Aorta (tissue), 5 donors: ENCODE measurements at regions not wholly inside any gene's neighbourhood (a gene's known extent, or its start where the extent isn't known, plus 50 kb on each side); places are given as distances from the start of the nearest gene placed in this dataset.

ENCODE experiments used
- ATAC-seq: fragments of 200-7000 bp; cut with Tn5 transposase; one replicate; pipeline ENCODE4 v1.9.1; 2022; ENCODE audit warnings: moderate library complexity; ENCODE audit not compliant: low FRiP score
- DNase-seq, 2 donors: peaks; one replicate each; pipeline ENCODE4 v3.0.0-alpha.2; 2020
- H3K27ac ChIP-seq, 2 donors: one replicate each; pipeline ENCODE4 v1.5.1; 2013; ENCODE audit warnings: low read length in 2 of 2, mild to moderate bottlenecking in 2 of 2, moderate library complexity in 2 of 2, control low read depth in 1 of 2, inconsistent platforms in 1 of 2, low read depth in 1 of 2
- H3K27me3 ChIP-seq, 2 donors: one replicate each; pipeline ENCODE4 v1.6.1; 2013; ENCODE audit warnings: control low read depth in 1 of 2, low read length in 1 of 2, mild to moderate bottlenecking in 1 of 2, moderate library complexity in 1 of 2; ENCODE audit not compliant: insufficient read depth in 2 of 2, control insufficient read depth in 1 of 2
- H3K36me3 ChIP-seq, 2 donors: one replicate each; pipeline ENCODE4 v1.6.1; 2013; ENCODE audit warnings: control low read depth in 1 of 2, low read length in 1 of 2, mild to moderate bottlenecking in 1 of 2; ENCODE audit not compliant: insufficient read depth in 2 of 2, control insufficient read depth in 1 of 2
- H3K4me1 ChIP-seq, 2 donors: one replicate each; pipeline ENCODE4 v1.6.1; 2013; ENCODE audit warnings: low read length in 2 of 2, control low read depth in 1 of 2, mild to moderate bottlenecking in 1 of 2, moderate library complexity in 1 of 2; ENCODE audit not compliant: insufficient read depth in 2 of 2, control insufficient read depth in 1 of 2
- H3K4me3 ChIP-seq, 2 donors: one replicate each; pipeline ENCODE4 v1.5.1; 2013; ENCODE audit warnings: low read length in 2 of 2, control low read depth in 1 of 2, mild to moderate bottlenecking in 1 of 2
- H3K9me3 ChIP-seq: one replicate; pipeline ENCODE4 v1.6.1; 2013; ENCODE audit warnings: mild to moderate bottlenecking, low read length; ENCODE audit not compliant: control insufficient read depth
- WGBS, 2 donors: extraction: QIAGEN DNeasy Blood & Tissue Kit; methylation state at CpG; one replicate each; pipeline ENCODE4 v1.1.7; 2013; 5-methylcytosine and 5-hydroxymethylcytosine counted together
- intact Hi-C, 2 donors: fragments of 100-400 bp; cut with DNase I; formaldehyde crosslinking; loops; one replicate each; pipeline versions ENCODE4 v1.14.2 to v1.15.0; 2022
- donor health status: healthy with polysubstance abuse.
- donor health status: Bipolar disorder and iron deficiency.
- donor health status: DM: no; HTN: no; CAD: no.
- donor health status: DM: no; HTN: no; CAD: no.
- donor health status: DM: yes; HTN: yes; CAD: no.

GRCh38 chr3:104635872-104636580 is 730.7 kb upstream of the ALCAM start:
- no peak for ATAC-seq
- H3K4me3 ChIP-seq, result no peak overlapping the region
- intact Hi-C loops, result no loop called here
- no peak for DNase-seq
- WGBS, 2 donors, result 88 to 93% methylated on average over 4 of the region's 4 CpGs
- no peaks in the 10 kb centered on the region for H3K27me3 ChIP-seq
- H3K27ac ChIP-seq, result no peak overlapping the region
- no peaks in the 10 kb centered on the region for H3K36me3 ChIP-seq
- no peaks in the 10 kb centered on the region for H3K9me3 ChIP-seq
- H3K4me1 ChIP-seq, result no peaks in the 10 kb centered on the region

GRCh38 chr3:104642827-104643226 is 723.9 kb upstream of the ALCAM start:
- DNase-seq, result no peak
- no peaks in the 10 kb centered on the region for H3K4me1 ChIP-seq
- H3K27me3 ChIP-seq, result no peaks in the 10 kb centered on the region
- no peak for ATAC-seq
- H3K36me3 ChIP-seq, result no peaks in the 10 kb centered on the region
- intact Hi-C loops, result no loop called here
- H3K4me3 ChIP-seq, result no peak overlapping the region
- no peaks in the 10 kb centered on the region for H3K9me3 ChIP-seq
- H3K27ac ChIP-seq, result no peak overlapping the region

- H3K4me1 ChIP-seq, result no peaks in the 10 kb centered on the region
- no peak overlapping the region for H3K4me3 ChIP-seq
- H3K27me3 ChIP-seq, result no peaks in the 10 kb centered on the region
- H3K36me3 ChIP-seq, result no peaks in the 10 kb centered on the region
- no peak overlapping the region for H3K27ac ChIP-seq
- no peak for DNase-seq
- intact Hi-C loops, result no loop called here
- H3K9me3 ChIP-seq, result no peaks in the 10 kb centered on the region
- ATAC-seq, result no peak
Measured at GRCh38 chr3:104646196-104646595, 720.5 kb upstream of the ALCAM start.

- Histone ChIP-seq H3K27me3 (no peaks in the 10 kb centered on the region), H3K27ac (no peak overlapping the region), H3K36me3 (no peaks in the 10 kb centered on the region), H3K4me1 (no peaks in the 10 kb centered on the region), H3K9me3 (no peaks in the 10 kb centered on the region), H3K4me3 (no peak overlapping the region)
- DNase-seq (no peak), ATAC-seq (no peak)
- intact Hi-C loops, result no loop called here
- 83 to 87% methylated on average over 1 of the region's 1 CpG for WGBS, 2 donors
Measured at GRCh38 chr3:104648823-104649222, 717.9 kb upstream of the ALCAM start.

GRCh38 chr3:104669083-104669482 is 697.6 kb upstream of the ALCAM start:
- intact Hi-C loops, result no loop called here
- H3K27me3 ChIP-seq, result peaks cover 0 to under 1% of the 10 kb centered on the region in 2 donors
- H3K27ac ChIP-seq, result no peak overlapping the region
- WGBS, 2 donors, result 90 to 93% methylated on average over 5 of the region's 5 CpGs
- no peak for DNase-seq
- H3K4me3 ChIP-seq, result no peak overlapping the region
- no peaks in the 10 kb centered on the region for H3K36me3 ChIP-seq
- no peak for ATAC-seq
- no peaks in the 10 kb centered on the region for H3K9me3 ChIP-seq
- no peaks in the 10 kb centered on the region for H3K4me1 ChIP-seq

- no peak for ATAC-seq
- peaks cover 0 to 1% of the 10 kb centered on the region in 2 donors for H3K27me3 ChIP-seq
- intact Hi-C loops, result no loop called here
- no peak overlapping the region for H3K27ac ChIP-seq
- 43 to 61% methylated on average over 5 of the region's 5 CpGs for WGBS, 2 donors
- DNase-seq, result no peak
- H3K4me1 ChIP-seq, result no peaks in the 10 kb centered on the region
- no peaks in the 10 kb centered on the region for H3K36me3 ChIP-seq
- no peaks in the 10 kb centered on the region for H3K9me3 ChIP-seq
- H3K4me3 ChIP-seq, result no peak overlapping the region
Measured at GRCh38 chr3:104672331-104672730, 694.4 kb upstream of the ALCAM start.

- intact Hi-C loops, result no loop called here
- no peak for DNase-seq
- Histone ChIP-seq H3K27me3 (peaks cover 0 to 1% of the 10 kb centered on the region in 2 donors), H3K4me3 (no peak overlapping the region), H3K36me3 (no peaks in the 10 kb centered on the region), H3K27ac (no peak overlapping the region), H3K9me3 (no peaks in the 10 kb centered on the region), H3K4me1 (no peaks in the 10 kb centered on the region)
- no peak for ATAC-seq
- 68% methylated on average over 2 of the region's 2 CpGs for WGBS, 2 donors
Measured at GRCh38 chr3:104673981-104674380, 692.7 kb upstream of the ALCAM start.

GRCh38 chr3:104676241-104676640 is 690.5 kb upstream of the ALCAM start:
- ATAC-seq, result no peak
- Histone ChIP-seq H3K27me3 (peaks cover 0 to 1% of the 10 kb centered on the region in 2 donors), H3K36me3 (no peaks in the 10 kb centered on the region), H3K4me1 (no peaks in the 10 kb centered on the region), H3K4me3 (no peak overlapping the region), H3K27ac (no peak overlapping the region), H3K9me3 (no peaks in the 10 kb centered on the region)
- intact Hi-C loops, result no loop called here
- no peak for DNase-seq
- WGBS, 2 donors, result 74 to 87% methylated on average over 3 of the region's 3 CpGs

- intact Hi-C loops, result no loop called here
- DNase-seq, result no peak
- no peak for ATAC-seq
Measured at GRCh38 chr3:104677932-104678331, 688.8 kb upstream of the ALCAM start.

More at GRCh38 chr3:104677932-104678331, 688.8 kb upstream of the ALCAM start:
- Histone ChIP-seq H3K4me1 (no peaks in the 10 kb centered on the region), H3K36me3 (no peaks in the 10 kb centered on the region), H3K27me3 (peaks cover 0 to 1% of the 10 kb centered on the region in 2 donors), H3K9me3 (no peaks in the 10 kb centered on the region), H3K27ac (no peak overlapping the region), H3K4me3 (no peak overlapping the region)
- 97% methylated on average over 4 of the region's 4 CpGs for WGBS, 2 donors
